ENCODE measurements at regions not wholly inside any gene's neighbourhood (a gene's known extent, or its start where the extent isn't known, plus 50 kb on each side); places are given as distances from the start of the nearest gene placed in this dataset.

DNA sequence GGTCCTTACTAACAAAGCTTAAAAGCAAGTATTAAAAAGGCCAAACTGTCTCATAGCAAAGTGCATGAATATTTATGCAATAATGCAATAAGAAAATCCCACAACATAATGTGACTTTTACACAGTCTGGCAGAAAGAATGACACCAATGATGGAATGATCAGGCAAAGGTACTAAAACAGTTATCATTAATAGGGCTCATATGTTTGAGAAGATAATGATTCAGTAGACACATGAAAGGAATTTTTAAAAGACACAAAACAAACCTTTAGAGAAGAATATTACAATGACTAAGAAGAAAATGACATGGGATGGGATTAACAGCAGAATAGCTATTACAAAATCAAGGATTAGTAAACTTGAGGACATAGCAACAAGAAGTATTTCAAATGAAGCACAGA, 1411.2 kb upstream of the TMEM132C start:
- intact Hi-C loops (cut with DNase I): no loop called here
- TF ChIP-seq POLR2A (IDR thresholded peaks at IDR 0.05; ENCODE audit: low read depth): no peak
- Histone ChIP-seq H3K36me3 (no peaks in the 10 kb centered on the region), H3K9me3 (no peaks in the 10 kb centered on the region), H3K27me3 (no peaks in the 10 kb centered on the region), H3K27ac (replicated peaks in 1 of 4) (no peak overlapping the region), H3K4me3 (no peak overlapping the region), H3K4me1 (no peaks in the 10 kb centered on the region)
- no peak for DNase-seq (ENCODE audit: extremely low spot score)

- WGBS: 96% methylated on average over 2 of the region's 2 CpGs
- Histone ChIP-seq H3K27me3 (no peaks in the 10 kb centered on the region), H3K27ac (replicated peaks in 1 of 4) (no peak overlapping the region), H3K4me3 (no peak overlapping the region), H3K9me3 (no peaks in the 10 kb centered on the region), H3K4me1 (no peaks in the 10 kb centered on the region), H3K36me3 (no peaks in the 10 kb centered on the region)
- no peak for DNase-seq (ENCODE audit: extremely low spot score)
- intact Hi-C loops (cut with DNase I): no loop called here
- TF ChIP-seq POLR2A (IDR thresholded peaks at IDR 0.05; ENCODE audit: low read depth): no peak
- TF ChIP-seq POLR2AphosphoS5 (IDR thresholded peaks at IDR 0.05): no peak
- TF ChIP-seq EP300 (IDR thresholded peaks at IDR 0.05): no peak
- TF ChIP-seq CTCF (IDR thresholded peaks at IDR 0.05): no peak
Measured at GRCh38 chr12:126856958-126857357, 1410.0 kb upstream of the TMEM132C start.

DNA sequence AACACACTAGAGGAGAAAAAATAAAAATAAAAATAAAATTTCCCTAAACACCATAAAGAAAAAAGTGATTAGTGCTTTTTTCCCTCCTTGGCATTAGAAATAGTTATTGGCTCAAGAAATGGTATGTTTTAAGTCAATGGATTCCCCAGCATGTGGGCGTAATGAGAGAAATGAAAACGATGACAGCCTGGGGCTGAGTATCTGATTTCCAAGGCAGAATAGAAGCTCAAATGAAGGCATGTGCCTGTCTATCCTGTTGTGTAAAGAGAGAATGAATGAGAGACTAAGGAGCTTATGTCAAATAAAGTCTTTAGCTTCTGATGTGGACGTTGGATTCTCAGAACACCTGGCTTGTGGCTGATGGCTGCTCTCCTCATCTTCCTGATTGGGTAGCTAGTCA, 1408.4 kb upstream of the TMEM132C start:
- WGBS: 59% methylated on average over 3 of the region's 3 CpGs

DNA sequence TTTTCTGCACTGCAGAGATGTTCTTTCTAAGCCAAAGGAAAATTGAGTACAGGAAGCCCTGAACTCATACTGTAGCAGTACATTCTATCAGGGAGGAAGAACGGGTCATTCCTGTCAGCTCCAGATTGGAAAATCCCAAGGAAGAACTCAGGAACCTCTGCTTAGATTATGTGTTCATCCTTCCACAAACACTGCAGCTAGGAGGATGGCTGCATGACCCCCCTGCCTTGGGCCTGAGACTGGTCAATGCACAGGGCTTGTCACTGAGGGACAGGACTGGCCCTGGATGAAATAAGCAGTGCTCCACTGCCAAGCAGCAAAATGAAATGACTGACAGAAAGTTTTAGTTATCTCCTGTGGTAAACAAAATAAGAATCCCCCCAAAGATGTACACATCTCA, 1406.8 kb upstream of the TMEM132C start:
- WGBS: 56% methylated on average over 1 of the region's 1 CpG
- Histone ChIP-seq H3K27me3 (no peaks in the 10 kb centered on the region), H3K4me1 (no peaks in the 10 kb centered on the region), H3K27ac (replicated peaks in 1 of 4) (no peak overlapping the region), H3K4me3 (no peak overlapping the region), H3K9me3 (no peaks in the 10 kb centered on the region), H3K36me3 (no peaks in the 10 kb centered on the region)
- intact Hi-C loops (cut with DNase I): no loop called here
- no peak for DNase-seq (ENCODE audit: extremely low spot score)
- TF ChIP-seq POLR2A (IDR thresholded peaks at IDR 0.05; ENCODE audit: low read depth): no peak
- no peak for TF ChIP-seq CTCF (IDR thresholded peaks at IDR 0.05)
- no peak for TF ChIP-seq POLR2AphosphoS5 (IDR thresholded peaks at IDR 0.05)
- no peak for TF ChIP-seq EP300 (IDR thresholded peaks at IDR 0.05)

More for the DNA sequence above, 1408.4 kb upstream of the TMEM132C start:
- H3K4me1 ChIP-seq: no peaks in the 10 kb centered on the region
- H3K4me3 ChIP-seq: no peak overlapping the region
- TF ChIP-seq POLR2A (IDR thresholded peaks at IDR 0.05; ENCODE audit: low read depth) (no peak), EP300 (IDR thresholded peaks at IDR 0.05) (no peak), CTCF (IDR thresholded peaks at IDR 0.05) (no peak), POLR2AphosphoS5 (IDR thresholded peaks at IDR 0.05) (no peak)
- no peaks in the 10 kb centered on the region for H3K36me3 ChIP-seq
- no peak overlapping the region for H3K27ac ChIP-seq (replicated peaks in 1 of 4)
- intact Hi-C loops (cut with DNase I): no loop called here
- H3K27me3 ChIP-seq: no peaks in the 10 kb centered on the region
- no peaks in the 10 kb centered on the region for H3K9me3 ChIP-seq
- no peak for DNase-seq (ENCODE audit: extremely low spot score)

DNA sequence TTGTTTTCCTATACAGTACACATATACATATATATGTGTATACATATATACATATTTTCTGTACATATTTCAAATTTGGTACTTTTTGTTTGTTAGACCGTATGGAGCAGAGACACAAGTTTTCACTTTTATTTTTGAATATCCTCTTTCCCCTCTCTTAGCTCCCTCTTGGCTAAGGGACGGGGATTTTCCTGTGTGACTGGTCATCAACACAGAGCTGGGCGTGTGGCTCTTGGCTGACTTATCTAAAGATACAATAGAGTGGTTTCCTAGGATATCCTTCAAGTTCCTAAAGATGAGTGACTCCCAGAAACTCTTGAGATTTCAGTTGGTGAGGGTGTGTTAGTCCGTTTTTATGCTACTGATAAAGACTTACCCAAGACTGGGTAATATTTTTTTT, 1404.5 kb upstream of the TMEM132C start:
- H3K9me3 ChIP-seq: no peaks in the 10 kb centered on the region
- H3K36me3 ChIP-seq: no peaks in the 10 kb centered on the region
- no peak overlapping the region for H3K4me3 ChIP-seq
- no peaks in the 10 kb centered on the region for H3K27me3 ChIP-seq
- WGBS: 78% methylated on average over 4 of the region's 4 CpGs
- DNase-seq (ENCODE audit: extremely low spot score): no peak
- intact Hi-C loops (cut with DNase I): no loop called here
- H3K4me1 ChIP-seq: no peaks in the 10 kb centered on the region
- no peak overlapping the region for H3K27ac ChIP-seq (replicated peaks in 1 of 4)
- TF ChIP-seq EP300 (IDR thresholded peaks at IDR 0.05) (no peak), CTCF (IDR thresholded peaks at IDR 0.05) (no peak), POLR2A (IDR thresholded peaks at IDR 0.05; ENCODE audit: low read depth) (no peak), POLR2AphosphoS5 (IDR thresholded peaks at IDR 0.05) (no peak)
